NCI-H748 (cell line): ENCODE measurements at regions not wholly inside any gene's neighbourhood (a gene's known extent, or its start where the extent isn't known, plus 50 kb on each side); places are given as distances from the start of the nearest gene placed in this dataset.
A peak's percentile ranks its signal among the peaks of the same experiment; 100 is the strongest.

Experiments used
- DNase-seq: peaks from one replicate; lab custom pipeline; 2025; ENCODE audit not compliant: unreplicated experiment; lab: John Stamatoyannopoulos, UW

DNA sequence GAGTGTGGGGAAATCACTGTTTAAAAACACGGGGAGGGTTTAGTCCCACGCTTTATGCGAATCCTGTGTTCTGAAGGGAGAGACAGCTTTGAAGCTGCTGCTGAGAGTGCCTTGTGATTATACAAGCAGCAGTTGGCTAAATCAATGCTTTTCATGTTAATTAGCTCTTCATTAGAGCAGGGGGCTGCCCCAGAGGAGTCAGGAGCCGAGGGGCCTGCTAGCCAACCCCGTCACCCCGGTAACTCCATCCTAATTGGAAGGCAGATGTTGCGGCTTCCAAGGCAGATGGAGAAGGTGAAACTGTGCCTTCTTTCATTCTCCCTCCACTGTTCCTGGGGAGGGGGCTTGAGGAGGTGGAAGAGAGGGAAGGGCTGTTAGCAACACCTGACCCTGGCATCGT, 92.4 kb upstream of the ANKRD34C start:
- DNase-seq: no peak

- DNase-seq: no peak
Observed at GRCh38 chr15:79186616-79187015, 95.9 kb upstream of the ANKRD34C start.

DNA sequence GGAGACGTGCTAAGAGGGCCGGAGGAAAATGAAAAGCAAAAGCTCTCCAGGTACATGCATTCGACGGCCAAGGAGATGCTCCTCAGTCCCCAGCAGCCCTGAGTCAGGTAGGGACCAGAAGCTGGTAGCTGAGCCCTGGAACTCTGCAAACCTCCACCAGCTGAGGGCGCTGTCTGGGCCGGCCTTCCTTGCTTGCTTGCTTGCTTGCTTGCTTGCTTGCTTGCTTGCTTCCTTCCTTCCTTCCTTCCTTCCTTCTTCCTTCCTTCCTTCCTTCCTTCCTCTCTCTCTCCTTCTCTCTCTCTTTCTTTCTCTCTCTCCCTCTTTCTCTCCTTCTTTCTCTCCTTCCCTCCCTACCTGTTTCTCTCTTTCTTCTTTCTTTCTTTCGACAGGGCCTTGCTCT, 94.6 kb upstream of the RASGRF1 start:
- no peak for DNase-seq

GRCh38 chr15:79184465-79184892, 93.9 kb upstream of the RASGRF1 start:
- peak; percentile 48 for DNase-seq

DNA sequence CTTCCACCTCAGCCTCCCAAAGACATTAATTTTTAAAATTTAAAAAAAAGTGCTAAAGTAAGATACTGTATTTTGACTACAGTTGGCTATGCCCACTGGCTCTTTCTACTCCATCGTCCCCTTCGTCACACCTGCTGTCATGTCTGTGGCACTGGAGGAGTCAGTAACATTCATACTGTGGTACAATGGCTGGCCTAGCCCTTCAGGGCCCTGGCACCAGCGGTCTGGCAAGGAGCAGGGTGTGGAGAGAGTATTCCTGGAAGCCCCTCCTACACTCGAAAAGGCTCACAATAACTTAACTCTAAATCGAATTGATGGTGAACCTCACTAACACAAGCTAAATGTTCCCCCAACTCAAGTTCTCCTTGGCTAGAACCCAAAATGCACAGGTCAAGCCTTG, 89.7 kb upstream of the RASGRF1 start:
- DNase-seq: no peak

GRCh38 chr15:79179597-79179996, 89.0 kb upstream of the RASGRF1 start:
- DNase-seq: no peak

- DNase-seq: peak; percentile 1
Observed at GRCh38 chr15:79179108-79179561, 88.6 kb upstream of the RASGRF1 start.

- no peak for DNase-seq
Observed at GRCh38 chr15:79178594-79178993, 88.0 kb upstream of the RASGRF1 start.

GRCh38 chr15:79176151-79176550, 85.6 kb upstream of the RASGRF1 start:
- DNase-seq: no peak

DNA sequence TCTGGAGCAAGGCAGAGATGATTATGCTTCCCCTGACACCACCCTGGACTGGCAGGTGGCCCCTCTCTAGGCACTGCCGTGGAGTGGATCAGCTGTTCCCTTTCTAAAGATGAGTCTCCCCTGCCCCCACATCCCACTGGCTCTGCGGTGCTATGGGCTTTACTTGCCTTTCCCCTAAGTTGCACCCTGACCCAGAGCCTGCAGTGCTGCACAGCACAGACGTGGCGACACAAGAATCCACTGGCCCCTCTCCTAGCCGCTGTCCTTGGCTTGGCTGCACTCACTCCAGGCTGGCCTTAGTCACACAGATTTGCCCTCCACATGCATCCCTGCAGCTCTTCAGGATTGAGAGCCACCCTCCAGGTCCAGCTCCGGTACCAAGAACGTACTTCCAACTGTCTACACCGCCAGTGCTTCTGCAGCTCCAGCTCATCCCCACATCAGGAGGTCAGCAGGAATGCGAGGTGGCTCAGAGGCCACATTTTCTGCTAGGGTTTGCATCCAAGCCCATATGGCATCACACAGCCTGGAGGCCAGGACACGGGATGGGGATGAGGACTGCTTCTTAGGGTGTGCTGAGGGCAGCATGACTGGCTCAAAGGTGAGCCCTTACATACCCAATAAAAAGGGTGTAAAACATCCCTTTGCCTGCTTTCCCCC, 82.4 kb upstream of the RASGRF1 start:
- no peak for DNase-seq

DNA sequence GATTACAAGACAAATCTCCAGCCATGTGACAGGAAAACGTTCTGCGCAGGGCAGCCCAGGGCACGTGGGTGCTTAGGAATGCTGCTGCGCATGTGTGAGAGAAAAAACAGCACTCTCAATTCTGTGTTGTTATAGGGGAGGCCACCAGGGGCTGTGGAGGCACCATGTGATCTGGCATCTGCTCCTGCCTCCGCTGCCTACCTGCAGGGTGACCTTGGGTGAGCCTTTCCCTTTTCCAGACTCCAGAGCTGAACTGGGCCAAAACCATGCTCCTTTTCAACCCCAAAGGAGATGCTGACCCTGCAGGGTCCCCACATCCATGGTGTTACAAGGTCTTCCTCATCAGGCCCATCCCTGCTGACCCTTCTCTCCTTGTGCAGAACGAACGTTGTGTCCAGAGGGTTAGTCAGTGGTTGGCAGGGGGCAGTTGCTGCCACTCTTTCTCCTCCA, 81.5 kb upstream of the RASGRF1 start:
- DNase-seq: no peak

DNA sequence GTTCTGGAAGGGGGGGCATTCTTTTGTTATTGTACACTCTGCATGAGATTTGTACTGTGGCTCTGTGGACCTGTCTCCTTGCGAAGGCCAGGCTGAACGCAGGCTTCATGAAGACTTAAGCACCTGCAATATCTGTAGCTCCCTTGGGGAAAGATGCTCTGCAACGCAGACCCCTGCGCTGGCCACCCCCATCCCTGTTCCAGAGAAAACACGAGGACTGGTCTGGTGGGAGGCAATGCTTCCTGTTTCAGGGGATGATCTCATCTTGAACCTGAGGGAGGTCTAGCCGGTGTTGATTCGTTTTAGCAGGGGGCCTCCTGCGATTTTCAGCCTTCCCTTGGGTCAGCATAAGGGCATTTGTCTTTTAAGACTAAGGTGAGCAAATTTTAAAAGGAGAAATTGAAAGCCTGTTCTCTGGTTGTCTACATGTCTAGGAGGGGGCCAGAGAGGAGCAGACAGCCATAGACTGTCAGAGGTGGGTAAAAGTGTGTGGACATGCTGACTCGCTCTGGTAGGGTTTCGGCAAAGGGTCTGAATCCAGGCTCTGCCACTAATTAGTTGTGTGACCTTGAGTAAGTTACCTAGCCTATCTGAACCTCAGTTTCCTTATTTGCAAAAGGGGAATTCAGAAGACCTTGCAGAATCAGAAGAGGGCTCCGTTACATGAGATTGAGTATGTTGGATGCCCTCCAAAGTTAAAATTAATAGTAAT, 80.9 kb upstream of the RASGRF1 start:
- DNase-seq: no peak

GRCh38 chr15:79170256-79170664, 79.7 kb upstream of the RASGRF1 start:
- peak; percentile 1 for DNase-seq

GRCh38 chr15:79169526-79170133, 79.0 kb upstream of the RASGRF1 start:
- no peak for DNase-seq

GRCh38 chr15:79168922-79169456, 78.4 kb upstream of the RASGRF1 start:
- peak; percentile 75 for DNase-seq

DNA sequence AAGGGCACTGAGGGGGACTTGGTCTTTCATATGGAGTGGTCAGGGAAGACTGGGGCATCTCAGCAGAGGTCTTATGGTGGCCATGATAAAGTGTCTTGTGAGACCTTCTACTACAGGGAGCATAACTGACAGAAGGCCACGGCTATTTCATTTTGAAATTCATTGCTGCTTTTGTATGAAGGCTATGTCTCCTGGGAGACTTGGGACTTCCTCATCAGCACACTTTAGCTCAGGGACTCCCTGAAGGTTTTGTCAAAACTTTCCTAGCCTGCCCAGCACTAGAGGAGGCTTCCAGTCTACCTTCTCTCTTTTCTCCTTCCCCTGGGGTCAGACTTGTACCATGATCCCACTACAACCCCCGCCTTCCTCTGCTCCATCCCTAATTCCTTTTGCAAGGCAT, 77.2 kb upstream of the RASGRF1 start:
- DNase-seq: no peak

DNA sequence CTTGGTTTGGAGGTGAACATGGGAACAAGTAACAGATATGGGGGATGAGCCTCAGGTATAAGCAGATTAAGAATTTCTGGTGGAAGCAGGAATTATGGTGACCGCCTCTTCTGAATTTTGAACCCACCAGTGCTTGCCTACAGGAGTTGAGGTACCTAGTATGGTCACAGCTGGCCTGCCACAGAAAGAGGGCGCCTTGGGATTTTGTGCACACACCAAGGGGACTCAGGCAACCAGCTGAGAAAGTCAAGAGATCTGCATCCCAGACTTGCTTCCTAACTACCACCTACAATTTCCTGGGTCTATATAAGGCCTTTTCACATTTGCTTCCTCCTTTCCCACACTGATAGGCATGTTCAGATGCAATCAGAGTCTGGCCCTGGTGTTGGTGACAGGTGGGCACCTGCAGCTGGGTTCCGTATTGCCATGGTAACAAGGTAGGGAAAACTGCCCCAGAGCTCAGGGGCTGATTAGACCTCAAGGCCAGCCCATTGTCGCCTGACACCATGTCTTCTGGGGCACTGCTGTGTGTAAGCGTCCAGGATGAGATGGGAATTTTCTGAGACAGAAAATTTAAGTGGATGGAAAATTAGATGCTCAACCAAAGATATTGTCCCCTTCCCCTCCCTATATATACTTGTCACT, 75.9 kb upstream of the RASGRF1 start:
- DNase-seq: peak; percentile 38

DNA sequence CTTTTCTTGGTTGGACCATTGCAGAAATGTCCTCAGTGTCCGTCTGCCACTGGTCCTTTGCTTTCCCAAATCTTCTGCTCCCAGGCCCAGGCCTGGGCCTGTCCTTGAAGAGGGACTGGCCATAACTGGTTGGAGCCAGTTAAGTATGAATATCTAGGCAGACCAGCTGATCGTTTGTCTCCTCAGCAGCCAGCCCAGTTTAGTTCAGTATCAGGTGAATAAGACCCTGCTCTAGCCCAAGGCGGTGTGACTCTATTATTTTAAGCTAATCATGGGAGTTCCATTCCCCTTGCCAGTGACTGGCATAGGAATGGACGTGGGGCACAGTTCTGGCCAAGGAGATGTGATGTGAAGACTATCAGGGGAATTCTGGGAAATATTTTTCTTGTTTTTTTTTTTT, 73.9 kb upstream of the RASGRF1 start:
- no peak for DNase-seq

DNA sequence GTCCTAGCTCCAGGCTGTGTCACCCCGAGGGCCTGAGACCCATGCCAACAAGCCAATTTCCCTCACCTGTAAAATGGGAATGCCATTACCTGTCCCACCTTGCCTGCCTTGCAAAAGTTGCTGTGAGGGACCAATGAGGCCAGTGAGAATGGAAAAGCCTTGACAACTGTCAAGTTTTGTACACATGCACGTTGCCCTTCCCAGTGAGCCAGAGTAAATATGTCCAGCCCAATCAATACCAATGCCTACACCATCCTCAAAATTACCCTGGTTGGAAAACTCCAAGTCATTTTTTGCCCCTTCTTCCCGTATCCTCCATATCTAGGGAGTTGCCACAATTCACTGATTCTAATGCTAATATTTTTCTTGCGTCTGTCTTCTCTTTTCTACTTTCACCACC, 73.5 kb upstream of the RASGRF1 start:
- no peak for DNase-seq

DNA sequence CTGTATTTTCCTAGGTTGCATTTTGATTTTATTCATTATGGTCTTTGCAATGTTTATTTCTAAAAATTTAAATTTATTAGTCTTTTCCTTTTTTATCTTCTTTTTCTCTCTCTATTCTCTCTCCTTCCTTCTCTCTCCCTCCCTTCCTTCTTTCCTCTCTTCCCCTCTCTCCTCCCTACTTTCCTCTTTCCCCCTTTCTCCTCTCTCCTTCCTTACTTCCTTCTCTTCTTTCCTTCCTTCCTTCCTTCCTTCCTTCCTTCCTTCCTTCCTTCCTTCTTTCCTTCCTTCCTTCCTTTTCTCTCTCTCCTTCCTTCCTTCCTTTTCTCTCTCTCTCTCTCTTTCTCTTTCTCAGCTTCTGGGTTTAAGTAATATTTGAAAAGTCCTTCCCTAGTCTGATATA, 72.8 kb upstream of the RASGRF1 start:
- DNase-seq: no peak

DNA sequence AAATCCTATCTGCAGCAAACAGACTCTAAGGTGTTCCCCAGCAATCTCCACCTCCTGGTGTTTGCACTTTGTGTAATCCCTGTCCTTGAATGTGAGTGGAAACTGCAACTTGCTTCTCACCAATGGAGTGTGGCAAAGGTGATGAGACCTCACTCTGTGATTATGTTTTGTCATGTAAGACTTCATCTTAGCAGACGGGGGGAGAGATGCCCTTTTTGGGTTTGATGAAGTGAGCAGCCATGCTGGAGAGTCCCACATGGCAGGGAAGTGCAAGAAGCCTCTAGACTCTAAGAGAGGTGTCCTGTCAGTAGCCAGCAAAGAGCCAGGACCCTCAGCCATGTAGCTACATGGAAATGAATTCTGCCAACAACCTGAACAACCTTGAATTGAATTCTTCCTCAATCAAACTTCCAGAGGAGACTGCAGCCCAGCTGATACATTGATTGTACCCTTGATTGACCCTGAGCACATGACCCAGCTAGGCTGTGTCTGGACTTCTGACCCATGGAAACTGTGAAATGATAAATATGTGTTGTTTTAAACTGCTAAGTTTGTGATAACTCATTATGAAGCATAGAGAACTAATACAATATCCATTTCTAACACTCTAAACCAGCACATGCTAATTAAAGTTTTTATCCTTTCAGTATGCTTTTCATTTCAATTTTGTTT, 71.4 kb upstream of the RASGRF1 start:
- DNase-seq: no peak
